Rectal smooth muscle tissue (tissue), 1 donor: ENCODE measurements at regions not wholly inside any gene's neighbourhood (a gene's known extent, or its start where the extent isn't known, plus 50 kb on each side); places are given as distances from the start of the nearest gene placed in this dataset.

Source experiments
- H3K27ac ChIP-seq: one replicate; pipeline ENCODE4 v1.7.0; 2013; ENCODE audit warnings: low read depth, low read length, inconsistent platforms
- H3K27me3 ChIP-seq: one replicate; pipeline ENCODE4 v1.7.0; 2013; ENCODE audit warnings: low read length; ENCODE audit not compliant: control insufficient read depth, insufficient read depth
- H3K36me3 ChIP-seq: one replicate; pipeline ENCODE4 v1.7.0; 2013; ENCODE audit warnings: low read length; ENCODE audit not compliant: control insufficient read depth, insufficient read depth
- H3K4me1 ChIP-seq: one replicate; pipeline ENCODE4 v1.7.0; 2013; ENCODE audit warnings: low read length; ENCODE audit not compliant: control insufficient read depth, insufficient read depth
- H3K4me3 ChIP-seq: one replicate; pipeline ENCODE4 v1.7.0; 2013; ENCODE audit warnings: low read length
- H3K9ac ChIP-seq: one replicate; pipeline ENCODE4 v1.7.0; 2013; ENCODE audit warnings: low read length

DNA sequence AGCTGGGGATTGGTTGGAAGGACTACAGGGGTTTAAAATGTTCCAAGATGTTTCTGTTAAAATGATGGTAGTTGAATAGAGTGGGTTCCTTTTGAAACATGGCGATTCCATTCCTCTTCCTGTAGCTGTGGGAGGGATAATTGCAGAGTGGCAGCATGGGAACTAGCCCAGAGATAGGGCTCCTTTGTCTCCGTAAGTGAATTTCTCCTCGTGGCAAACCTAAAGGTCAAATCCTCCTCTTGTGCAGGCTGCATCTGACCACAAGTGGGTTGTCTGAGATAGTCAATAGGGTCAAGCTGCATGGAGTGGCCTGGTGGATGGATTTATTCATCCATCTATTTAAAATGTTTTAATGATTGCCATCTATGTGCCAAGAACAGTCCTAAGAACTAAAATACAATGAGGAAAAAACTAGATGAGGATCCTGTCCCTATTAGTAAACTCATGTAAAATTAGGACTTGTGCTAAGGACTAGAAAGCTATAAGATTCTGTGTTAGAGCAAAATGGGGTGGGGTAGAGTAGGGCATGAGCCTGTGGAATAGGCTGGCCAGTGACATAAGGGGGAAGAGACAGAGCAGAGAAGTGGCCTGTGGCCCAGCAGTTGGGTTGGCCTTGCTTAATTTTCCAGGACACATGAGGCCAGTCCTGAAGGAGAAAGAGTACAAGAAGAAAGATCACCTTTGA is 89.1 kb upstream of the IVNS1ABP start:
- Histone ChIP-seq H3K27me3 (no peaks in the 10 kb centered on the region), H3K4me3 (no peak overlapping the region), H3K9ac (no peak overlapping the region), H3K36me3 (no peaks in the 10 kb centered on the region), H3K4me1 (no peaks in the 10 kb centered on the region), H3K27ac (no peak overlapping the region)

DNA sequence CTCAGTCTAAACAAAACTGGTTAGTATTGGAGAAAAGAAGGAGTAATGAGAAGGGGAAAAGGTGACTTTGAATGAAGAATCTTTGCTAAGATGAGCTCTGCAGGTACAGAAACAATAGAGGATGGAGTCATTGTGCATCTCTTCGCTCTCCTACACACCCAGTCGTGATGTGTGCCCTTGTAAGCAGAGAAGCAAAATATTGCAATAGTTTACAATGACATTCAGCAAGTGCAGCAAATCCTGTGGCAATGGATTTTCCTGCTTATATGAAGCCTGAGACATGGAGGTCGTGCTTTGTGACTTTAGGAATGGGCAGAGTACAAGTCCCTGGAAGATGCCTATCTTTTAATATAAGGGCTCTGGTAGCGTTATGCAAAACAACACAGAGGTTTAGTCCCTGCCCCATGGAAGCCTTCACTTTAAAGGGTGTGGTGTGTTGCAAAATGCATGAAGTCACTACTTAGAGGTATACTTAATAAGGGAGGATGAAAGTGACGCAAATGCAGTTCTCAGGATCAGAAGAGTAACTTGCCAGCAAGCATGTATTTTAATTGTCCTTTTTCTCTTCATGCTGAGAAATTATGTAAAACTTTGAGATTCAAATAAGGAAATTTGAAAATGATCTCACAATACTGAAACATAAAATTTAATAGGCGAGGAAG is 88.0 kb upstream of the IVNS1ABP start:
- no peak overlapping the region for H3K9ac ChIP-seq
- no peaks in the 10 kb centered on the region for H3K36me3 ChIP-seq
- H3K27ac ChIP-seq: no peak overlapping the region
- H3K4me3 ChIP-seq: no peak overlapping the region
- no peaks in the 10 kb centered on the region for H3K27me3 ChIP-seq
- no peaks in the 10 kb centered on the region for H3K4me1 ChIP-seq

DNA sequence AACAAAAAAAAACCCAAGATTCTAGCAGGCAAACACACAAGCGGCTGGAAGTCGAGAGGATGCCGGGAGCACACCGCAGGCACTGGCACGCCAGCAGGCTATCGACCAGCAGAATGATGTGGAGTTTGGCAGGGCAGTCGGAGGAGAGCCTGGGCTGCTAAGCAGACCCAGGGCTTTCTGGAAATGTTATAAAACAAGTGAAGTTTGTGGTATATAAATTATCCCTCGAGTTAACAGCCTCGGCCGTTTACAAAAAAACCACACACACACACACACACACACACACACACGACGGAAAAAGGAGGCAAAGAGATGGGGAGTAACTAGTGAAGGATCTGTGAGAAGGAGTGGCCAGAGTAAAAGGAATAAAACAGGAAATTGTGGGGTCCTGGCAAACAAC is 87.2 kb upstream of the IVNS1ABP start:
- peak overlapping the region; percentile 43 for H3K4me3 ChIP-seq
- H3K4me1 ChIP-seq: no peaks in the 10 kb centered on the region
- no peaks in the 10 kb centered on the region for H3K27me3 ChIP-seq
- H3K36me3 ChIP-seq: no peaks in the 10 kb centered on the region
- H3K27ac ChIP-seq: no peak overlapping the region
- no peak overlapping the region for H3K9ac ChIP-seq

DNA sequence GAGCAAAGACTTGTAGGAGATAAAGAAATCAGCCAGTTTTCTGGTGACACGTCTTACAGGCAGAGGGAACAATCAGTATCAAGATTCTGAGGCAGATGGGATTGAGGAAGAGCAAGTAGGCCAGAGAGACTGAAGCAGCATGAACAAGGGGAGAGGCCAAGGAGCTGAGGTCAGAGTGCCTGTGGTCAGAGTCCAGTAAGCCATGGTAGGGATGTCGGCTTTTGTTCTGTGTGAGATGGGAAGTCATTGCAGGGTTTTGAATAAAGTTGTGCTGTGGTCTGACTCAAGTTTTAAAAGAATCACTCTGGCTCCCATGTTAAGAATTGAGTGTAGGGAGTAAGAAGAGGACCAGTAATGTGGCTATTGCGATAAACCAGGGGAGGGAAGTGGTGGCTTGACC is 85.9 kb upstream of the IVNS1ABP start:
- Histone ChIP-seq H3K36me3 (no peaks in the 10 kb centered on the region), H3K4me1 (no peaks in the 10 kb centered on the region), H3K27ac (no peak overlapping the region), H3K9ac (no peak overlapping the region), H3K27me3 (no peaks in the 10 kb centered on the region), H3K4me3 (no peak overlapping the region)

DNA sequence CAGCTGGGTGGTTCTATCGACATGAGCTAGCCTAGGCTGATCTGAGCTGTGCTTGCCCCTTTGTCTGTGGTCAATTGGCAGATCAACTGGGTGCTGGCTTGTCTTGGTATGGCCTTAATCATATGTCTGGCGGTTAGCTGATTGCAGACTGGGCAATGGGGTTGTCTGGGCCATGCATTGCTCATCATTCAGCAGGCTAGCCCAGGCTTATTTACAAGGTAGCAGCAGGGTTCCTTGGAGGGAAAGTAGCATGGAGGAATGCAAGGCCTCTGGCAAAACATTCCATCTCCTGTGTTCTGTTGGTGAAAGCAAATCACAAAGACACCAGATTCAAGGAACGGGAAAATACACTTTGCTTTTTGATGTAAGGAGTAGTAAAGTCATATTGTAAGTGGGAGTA is 84.0 kb upstream of the IVNS1ABP start:
- no peak overlapping the region for H3K9ac ChIP-seq
- no peaks in the 10 kb centered on the region for H3K4me1 ChIP-seq
- H3K27ac ChIP-seq: no peak overlapping the region
- H3K27me3 ChIP-seq: no peaks in the 10 kb centered on the region
- H3K36me3 ChIP-seq: no peaks in the 10 kb centered on the region
- no peak overlapping the region for H3K4me3 ChIP-seq

DNA sequence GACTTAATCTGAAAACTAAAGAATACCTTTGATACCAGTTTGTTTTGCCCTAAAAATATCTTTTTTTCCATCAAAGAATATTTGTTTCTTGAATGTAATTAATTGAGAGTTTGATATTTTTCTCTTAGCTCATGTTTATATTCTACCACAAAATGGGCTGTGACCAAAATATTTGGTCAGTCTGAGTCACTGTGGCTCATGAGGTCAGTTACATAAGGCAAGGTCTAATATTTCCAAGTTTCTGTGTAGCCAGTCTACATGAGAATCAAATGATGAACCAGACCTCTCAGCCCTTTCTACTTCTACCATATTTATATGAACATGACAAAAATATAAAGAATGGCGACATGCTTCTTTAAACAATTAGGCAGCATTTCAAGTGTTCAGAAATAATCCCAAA is 83.0 kb upstream of the IVNS1ABP start:
- Histone ChIP-seq H3K4me1 (no peaks in the 10 kb centered on the region), H3K27ac (no peak overlapping the region), H3K27me3 (no peaks in the 10 kb centered on the region), H3K36me3 (no peaks in the 10 kb centered on the region), H3K9ac (no peak overlapping the region), H3K4me3 (no peak overlapping the region)

DNA sequence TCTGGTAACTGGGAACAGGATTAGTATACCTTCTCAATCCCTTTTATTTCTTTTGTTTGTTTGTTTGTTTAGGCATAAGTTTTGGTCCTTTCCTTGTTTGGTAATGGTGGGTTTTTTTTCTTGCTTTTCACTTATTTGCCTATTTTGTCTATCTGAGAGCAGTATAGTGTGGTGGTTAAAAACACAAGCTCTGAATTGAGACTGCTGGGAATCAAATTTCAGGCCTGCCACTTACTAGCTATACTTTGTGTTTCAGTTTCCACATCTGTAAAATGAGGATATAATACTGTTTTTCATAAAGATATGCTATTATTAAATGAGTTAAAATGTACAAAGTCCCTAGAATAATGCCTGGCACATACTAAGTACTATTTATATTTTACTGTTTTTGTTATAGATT is 81.6 kb upstream of the IVNS1ABP start:
- H3K27me3 ChIP-seq: no peaks in the 10 kb centered on the region
- no peak overlapping the region for H3K9ac ChIP-seq
- H3K27ac ChIP-seq: no peak overlapping the region

DNA sequence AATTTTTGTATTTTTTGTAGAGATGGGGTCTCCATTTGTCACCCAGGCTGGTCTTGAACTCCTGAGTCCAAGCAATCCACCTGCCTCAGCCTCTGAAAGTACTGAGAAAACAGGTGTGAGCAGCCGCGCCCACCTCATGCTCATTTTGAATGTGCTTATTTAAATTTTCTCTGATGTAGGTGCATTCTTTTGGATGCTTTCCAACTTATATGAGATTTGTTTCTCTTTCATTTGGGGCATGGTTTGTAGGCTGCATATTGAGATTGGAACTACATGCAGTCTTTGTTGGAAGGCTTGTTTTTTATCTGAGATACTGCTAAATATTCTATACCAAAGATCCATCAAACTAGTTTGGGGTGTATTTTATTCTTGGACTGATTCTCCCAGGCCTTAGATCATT is 81.0 kb upstream of the IVNS1ABP start:
- Histone ChIP-seq H3K9ac (no peak overlapping the region), H3K36me3 (no peaks in the 10 kb centered on the region), H3K4me1 (no peaks in the 10 kb centered on the region), H3K4me3 (no peak overlapping the region), H3K27me3 (no peaks in the 10 kb centered on the region), H3K27ac (no peak overlapping the region)

More for the DNA sequence above, 81.6 kb upstream of the IVNS1ABP start:
- Histone ChIP-seq H3K36me3 (no peaks in the 10 kb centered on the region), H3K4me1 (no peaks in the 10 kb centered on the region), H3K4me3 (no peak overlapping the region)

DNA sequence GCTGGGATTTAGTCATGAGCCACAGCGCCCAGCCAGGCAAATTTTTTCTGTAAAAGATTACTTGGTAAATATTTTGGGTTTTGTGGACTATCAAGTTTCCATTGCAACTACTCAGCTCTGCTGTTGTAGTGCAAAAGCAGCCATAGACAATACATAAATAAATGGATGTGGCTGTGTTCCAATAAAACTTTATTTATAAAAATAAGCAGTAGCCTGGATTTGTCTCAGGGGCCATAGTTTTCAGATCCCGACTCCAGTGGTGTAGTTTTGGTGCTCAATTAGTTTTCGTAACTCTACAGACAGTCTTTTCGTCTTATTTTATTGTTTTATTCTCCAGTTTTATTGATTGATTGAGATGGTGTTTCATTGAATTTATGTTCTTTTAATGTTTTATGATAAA is 80.1 kb upstream of the IVNS1ABP start:
- H3K4me1 ChIP-seq: no peaks in the 10 kb centered on the region
- H3K9ac ChIP-seq: no peak overlapping the region
- H3K36me3 ChIP-seq: no peaks in the 10 kb centered on the region
- no peaks in the 10 kb centered on the region for H3K27me3 ChIP-seq
- H3K27ac ChIP-seq: no peak overlapping the region
- no peak overlapping the region for H3K4me3 ChIP-seq

DNA sequence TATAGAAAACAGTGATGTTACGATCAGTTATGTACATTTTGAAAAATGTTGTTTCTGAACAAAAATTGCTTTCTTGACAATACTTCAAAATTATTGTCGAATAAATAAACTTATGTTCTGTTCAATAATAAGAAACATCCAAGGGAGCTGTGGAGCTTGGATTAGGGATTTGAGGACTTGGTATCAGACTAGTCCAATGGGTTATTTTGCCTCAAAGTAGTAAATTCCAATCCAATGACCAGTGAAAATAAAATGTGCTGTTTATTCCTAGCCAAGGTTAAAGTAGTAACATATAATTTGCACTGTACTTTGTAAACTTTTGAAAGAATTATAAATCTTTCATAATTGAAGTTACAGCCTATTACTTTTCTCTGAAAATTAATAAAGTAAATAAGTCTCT is 79.1 kb upstream of the IVNS1ABP start:
- no peak overlapping the region for H3K27ac ChIP-seq
- no peaks in the 10 kb centered on the region for H3K4me1 ChIP-seq
- no peak overlapping the region for H3K9ac ChIP-seq
- no peak overlapping the region for H3K4me3 ChIP-seq
- H3K27me3 ChIP-seq: no peaks in the 10 kb centered on the region
- no peaks in the 10 kb centered on the region for H3K36me3 ChIP-seq

DNA sequence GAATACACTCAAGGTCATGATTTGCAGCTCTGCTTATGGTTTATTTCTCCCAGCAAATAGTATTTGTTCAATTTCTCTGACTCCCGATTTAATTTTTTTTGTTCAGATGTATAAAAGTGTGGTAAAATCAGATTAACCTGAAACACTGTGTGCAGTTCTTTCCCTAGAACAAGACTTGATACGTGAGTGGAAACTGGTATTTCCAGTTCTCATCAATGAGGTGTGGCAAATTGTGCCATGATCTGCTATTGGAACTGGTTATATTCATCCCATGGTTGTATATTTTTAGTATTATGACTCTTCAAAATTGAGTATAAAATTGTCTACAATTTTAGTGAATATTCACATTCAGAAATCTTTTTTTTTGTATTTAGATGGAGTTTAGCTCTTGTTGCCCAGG is 76.8 kb upstream of the IVNS1ABP start:
- no peaks in the 10 kb centered on the region for H3K36me3 ChIP-seq
- no peaks in the 10 kb centered on the region for H3K4me1 ChIP-seq
- no peak overlapping the region for H3K4me3 ChIP-seq
- H3K27me3 ChIP-seq: no peaks in the 10 kb centered on the region
- H3K9ac ChIP-seq: no peak overlapping the region
- no peak overlapping the region for H3K27ac ChIP-seq

DNA sequence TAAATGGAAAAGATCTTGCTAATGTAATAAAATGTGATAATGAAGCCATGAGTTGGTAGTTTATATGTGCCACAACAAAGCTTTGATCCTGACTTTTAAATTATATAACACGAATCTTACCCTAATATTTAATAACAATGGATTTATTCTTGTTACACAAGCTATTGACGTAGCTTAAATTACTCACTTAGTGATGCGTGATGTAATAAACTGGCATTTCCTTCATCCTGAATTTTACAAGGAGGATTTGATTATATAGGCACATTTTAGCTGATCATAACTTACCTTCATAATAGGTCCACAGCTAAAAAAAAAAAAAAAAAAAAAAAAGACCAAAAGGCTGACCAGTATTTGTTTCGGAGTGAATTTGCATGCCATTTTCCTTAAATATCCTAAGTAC is 76.2 kb upstream of the IVNS1ABP start:
- H3K27me3 ChIP-seq: no peaks in the 10 kb centered on the region
- no peaks in the 10 kb centered on the region for H3K4me1 ChIP-seq
- H3K27ac ChIP-seq: no peak overlapping the region
- H3K4me3 ChIP-seq: no peak overlapping the region
- H3K36me3 ChIP-seq: no peaks in the 10 kb centered on the region
- no peak overlapping the region for H3K9ac ChIP-seq

DNA sequence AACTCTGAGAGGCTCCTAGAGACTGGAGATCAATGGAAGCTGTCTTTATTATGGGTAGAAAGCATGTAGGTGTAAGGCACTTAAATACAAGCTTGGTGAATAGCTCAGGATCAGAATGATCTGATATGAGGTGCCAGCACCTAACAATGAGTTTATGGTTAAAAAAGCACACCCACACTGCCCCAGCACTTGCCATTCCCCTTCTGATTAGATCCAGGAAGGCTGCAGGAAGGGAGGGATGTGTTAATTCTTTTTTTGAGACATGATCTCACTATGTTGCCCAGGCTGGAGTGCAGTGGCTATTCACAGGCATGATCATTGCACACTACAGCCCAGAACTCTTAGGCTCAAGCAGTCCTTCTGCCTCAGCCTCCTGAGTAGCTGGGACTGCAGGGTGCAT is 71.8 kb upstream of the IVNS1ABP start:
- no peaks in the 10 kb centered on the region for H3K27me3 ChIP-seq
- no peak overlapping the region for H3K9ac ChIP-seq
- no peaks in the 10 kb centered on the region for H3K4me1 ChIP-seq
- H3K36me3 ChIP-seq: no peaks in the 10 kb centered on the region
- H3K4me3 ChIP-seq: no peak overlapping the region
- H3K27ac ChIP-seq: no peak overlapping the region
